ENCODE measurements at regions not wholly inside any gene's neighbourhood (a gene's known extent, or its start where the extent isn't known, plus 50 kb on each side); places are given as distances from the start of the nearest gene placed in this dataset.

GRCh38 chr1:217921126-217921904 lies 290.2 kb downstream of the SPATA17 start:
- no peak for DNase-seq
- Histone ChIP-seq H3K36me3 (no peaks in the 10 kb centered on the region), H3K9me3 (ENCODE audit: severe bottlenecking) (no peaks in the 10 kb centered on the region), H3K4me3 (ENCODE audit: low read depth, low read length) (no peak overlapping the region), H3K27me3 (ENCODE audit: insufficient read depth, low read depth, severe bottlenecking) (no peaks in the 10 kb centered on the region), H3K27ac (no peak overlapping the region)
- no peak for TF ChIP-seq CTCF (IDR thresholded peaks at IDR 0.05; ENCODE audit: low read depth, low read length)

GRCh38 chr1:217924924-217925323 lies 293.8 kb downstream of the SPATA17 start:
- Histone ChIP-seq H3K27me3 (ENCODE audit: insufficient read depth, low read depth, severe bottlenecking) (no peaks in the 10 kb centered on the region), H3K27ac (no peak overlapping the region), H3K36me3 (no peaks in the 10 kb centered on the region), H3K4me3 (ENCODE audit: low read depth, low read length) (no peak overlapping the region), H3K9me3 (ENCODE audit: severe bottlenecking) (no peaks in the 10 kb centered on the region)
- no peak for DNase-seq
- no peak for TF ChIP-seq CTCF (IDR thresholded peaks at IDR 0.05; ENCODE audit: low read depth, low read length)

GRCh38 chr1:217929213-217929885 lies 298.2 kb downstream of the SPATA17 start:
- H3K9me3 ChIP-seq (ENCODE audit: severe bottlenecking), result no peaks in the 10 kb centered on the region
- H3K27ac ChIP-seq, result no peak overlapping the region
- DNase-seq, result no peak
- no peak overlapping the region for H3K4me3 ChIP-seq (ENCODE audit: low read depth, low read length)
- H3K27me3 ChIP-seq (ENCODE audit: insufficient read depth, low read depth, severe bottlenecking), result no peaks in the 10 kb centered on the region
- H3K36me3 ChIP-seq, result no peaks in the 10 kb centered on the region
- TF ChIP-seq CTCF (IDR thresholded peaks at IDR 0.05; ENCODE audit: low read depth, low read length), result no peak

GRCh38 chr1:217943361-217943760 lies 312.2 kb downstream of the SPATA17 start:
- H3K4me3 ChIP-seq (ENCODE audit: low read depth, low read length), result no peak overlapping the region
- H3K27ac ChIP-seq, result no peak overlapping the region
- DNase-seq, result no peak
- TF ChIP-seq CTCF (IDR thresholded peaks at IDR 0.05; ENCODE audit: low read depth, low read length), result no peak
- no peaks in the 10 kb centered on the region for H3K27me3 ChIP-seq (ENCODE audit: insufficient read depth, low read depth, severe bottlenecking)
- H3K36me3 ChIP-seq, result no peaks in the 10 kb centered on the region
- H3K9me3 ChIP-seq (ENCODE audit: severe bottlenecking), result no peaks in the 10 kb centered on the region

- no peak for TF ChIP-seq CTCF (IDR thresholded peaks at IDR 0.05; ENCODE audit: low read depth, low read length)
Observed at GRCh38 chr1:217944550-217944949, 313.4 kb downstream of the SPATA17 start.

More at GRCh38 chr1:217944550-217944949, 313.4 kb downstream of the SPATA17 start:
- no peak overlapping the region for H3K4me3 ChIP-seq (ENCODE audit: low read depth, low read length)
- no peak overlapping the region for H3K27ac ChIP-seq
- H3K27me3 ChIP-seq (ENCODE audit: insufficient read depth, low read depth, severe bottlenecking), result no peaks in the 10 kb centered on the region
- H3K36me3 ChIP-seq, result no peaks in the 10 kb centered on the region
- DNase-seq, result no peak
- no peaks in the 10 kb centered on the region for H3K9me3 ChIP-seq (ENCODE audit: severe bottlenecking)

Measured in WERI-Rb-1 (cell line).